NCI-H128 (cell line): ENCODE measurements at regions not wholly inside any gene's neighbourhood (a gene's known extent, or its start where the extent isn't known, plus 50 kb on each side); places are given as distances from the start of the nearest gene placed in this dataset.
"Not testable (repeated sequence)": the region's sequence is repeated elsewhere in the genome, so short reads cannot be mapped to it uniquely, and the experiment has no call there.

Experiments used
- DNase-seq: peaks from one replicate; lab custom pipeline; 2025; ENCODE audit not compliant: unreplicated experiment; lab: John Stamatoyannopoulos, UW

DNA sequence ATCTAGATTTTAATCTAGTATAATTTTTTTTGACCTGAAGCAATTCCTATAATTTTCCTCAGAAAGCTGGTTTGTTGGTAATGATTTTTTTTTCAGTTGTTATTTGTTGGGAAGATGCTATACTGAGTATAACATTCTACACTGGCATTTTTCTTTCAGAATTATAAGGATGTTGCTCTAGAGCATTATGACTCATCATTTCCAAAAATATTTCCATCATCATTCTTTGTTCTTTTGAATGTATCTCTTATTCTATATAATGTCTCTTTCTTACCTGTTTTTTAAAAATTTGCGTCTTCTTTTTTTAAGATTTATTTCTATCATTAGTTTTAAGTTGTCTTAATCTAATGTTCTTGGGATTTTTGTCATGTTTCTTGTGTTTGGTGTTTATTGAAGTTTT is 356.5 kb upstream of the KCND2 start:
- no peak for DNase-seq

DNA sequence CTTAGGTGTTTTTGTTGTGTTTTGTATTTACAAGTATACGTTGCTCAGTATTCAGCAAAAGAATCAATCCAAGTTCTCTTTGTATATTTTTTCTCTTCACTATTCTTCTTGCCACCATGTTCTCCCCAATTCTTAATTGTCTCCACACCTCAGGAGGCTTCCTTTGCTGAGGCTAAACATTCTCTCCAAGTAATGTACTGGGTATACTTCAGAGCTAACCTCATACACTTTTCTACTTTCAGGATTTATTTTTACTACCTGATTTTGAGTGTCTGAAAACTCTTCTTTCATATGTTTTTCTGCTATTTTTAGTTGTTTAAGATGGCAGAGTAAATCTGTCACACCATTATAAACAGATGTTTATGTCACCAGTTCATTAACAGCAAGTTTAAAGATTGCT is 354.8 kb upstream of the KCND2 start:
- DNase-seq: no peak

DNA sequence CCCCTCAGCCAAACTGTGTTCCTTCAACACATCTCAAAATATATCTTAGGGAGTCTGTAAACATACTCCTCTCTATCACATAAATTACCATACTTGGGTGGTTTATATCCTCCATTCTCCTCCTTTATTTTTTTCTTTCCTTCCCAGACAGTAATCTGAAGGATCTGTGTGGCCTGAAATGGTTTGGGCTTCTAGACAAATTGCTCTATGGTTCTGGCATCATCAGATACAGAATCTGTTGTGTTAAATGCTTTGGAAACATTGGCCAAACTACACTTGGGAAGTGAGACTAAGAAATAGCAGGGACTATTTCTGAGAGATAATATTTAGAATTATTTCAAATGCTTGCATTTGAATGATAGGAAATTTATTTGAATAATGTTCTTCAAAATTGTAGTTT is 353.0 kb upstream of the KCND2 start:
- DNase-seq: no peak

DNA sequence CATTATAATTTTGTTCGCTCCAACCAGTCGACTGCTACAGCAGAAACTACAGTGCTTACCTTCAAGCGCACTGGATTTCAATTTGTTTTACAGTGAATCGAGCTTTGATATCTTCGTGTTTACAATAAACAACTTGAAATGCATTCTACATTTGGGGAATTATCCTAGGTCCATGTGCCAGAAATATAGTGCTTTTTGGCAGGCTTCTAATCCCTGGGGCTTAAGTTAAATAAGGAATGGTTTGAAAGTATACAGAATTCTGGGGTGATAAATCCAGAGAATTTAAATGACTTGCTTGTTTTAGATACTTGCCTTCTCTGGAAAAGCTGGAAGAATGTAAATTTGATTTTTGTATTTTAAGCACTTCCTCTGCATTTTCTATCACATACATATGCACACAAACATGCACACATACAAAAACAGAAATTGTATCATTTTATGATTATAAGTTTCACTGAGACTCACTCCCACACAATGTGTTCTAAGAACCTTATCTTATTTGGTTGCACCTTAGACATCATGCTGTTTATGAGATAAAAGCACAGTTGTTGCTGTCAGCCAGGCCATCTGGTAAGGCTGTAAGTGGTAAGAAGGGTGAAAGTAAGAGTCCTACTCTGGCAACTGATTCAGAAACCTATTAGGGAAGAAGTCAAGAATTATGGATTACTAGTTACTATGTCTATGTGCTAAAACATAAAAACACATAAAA is 347.2 kb upstream of the KCND2 start:
- DNase-seq: no peak

DNA sequence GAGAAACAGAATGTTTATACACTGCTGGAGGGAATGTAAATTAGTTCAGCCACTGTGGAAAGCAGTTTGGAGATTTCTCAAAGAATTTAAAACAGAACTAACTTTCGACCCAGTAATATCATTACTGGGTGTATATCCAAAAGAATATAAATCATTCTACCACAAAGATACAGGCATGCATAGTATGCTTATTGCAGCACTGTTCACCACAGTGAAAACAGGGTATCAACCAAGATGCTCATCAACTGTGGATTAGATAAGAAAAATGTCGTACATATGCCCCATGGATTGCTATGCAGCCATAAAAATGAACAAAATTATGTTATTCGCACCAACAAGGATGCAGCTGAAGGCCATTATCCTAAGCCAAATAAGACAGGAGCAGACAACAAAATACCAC is 343.1 kb upstream of the KCND2 start:
- DNase-seq: no peak

DNA sequence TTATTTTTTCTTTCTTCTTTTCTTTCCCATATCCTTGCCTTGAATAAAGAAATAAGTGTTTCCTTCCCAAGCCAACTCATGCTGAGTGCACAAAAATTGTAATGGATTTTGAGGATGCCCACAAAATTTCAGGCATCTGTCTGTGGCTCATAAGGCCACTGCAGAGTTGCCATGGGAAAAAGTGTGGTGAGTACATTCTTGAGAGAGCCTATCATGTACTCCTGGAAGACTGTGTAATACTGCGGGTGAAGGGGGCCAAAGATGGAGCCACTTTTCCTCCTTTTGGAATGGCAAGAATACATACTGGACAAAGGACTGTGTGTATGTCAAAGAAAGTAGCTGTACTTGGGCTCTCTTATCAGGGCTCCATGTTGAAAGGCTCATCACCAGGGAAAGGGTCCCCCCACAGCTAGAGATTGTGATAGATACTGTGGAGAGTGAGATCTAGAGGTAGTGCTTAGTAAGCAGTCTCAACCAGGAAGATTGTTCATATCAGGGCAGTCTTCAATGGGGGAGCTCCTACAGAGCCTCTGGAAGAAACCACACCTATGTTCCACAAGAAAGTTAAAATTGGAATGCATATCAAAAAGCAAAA is 341.6 kb upstream of the KCND2 start:
- DNase-seq: no peak

DNA sequence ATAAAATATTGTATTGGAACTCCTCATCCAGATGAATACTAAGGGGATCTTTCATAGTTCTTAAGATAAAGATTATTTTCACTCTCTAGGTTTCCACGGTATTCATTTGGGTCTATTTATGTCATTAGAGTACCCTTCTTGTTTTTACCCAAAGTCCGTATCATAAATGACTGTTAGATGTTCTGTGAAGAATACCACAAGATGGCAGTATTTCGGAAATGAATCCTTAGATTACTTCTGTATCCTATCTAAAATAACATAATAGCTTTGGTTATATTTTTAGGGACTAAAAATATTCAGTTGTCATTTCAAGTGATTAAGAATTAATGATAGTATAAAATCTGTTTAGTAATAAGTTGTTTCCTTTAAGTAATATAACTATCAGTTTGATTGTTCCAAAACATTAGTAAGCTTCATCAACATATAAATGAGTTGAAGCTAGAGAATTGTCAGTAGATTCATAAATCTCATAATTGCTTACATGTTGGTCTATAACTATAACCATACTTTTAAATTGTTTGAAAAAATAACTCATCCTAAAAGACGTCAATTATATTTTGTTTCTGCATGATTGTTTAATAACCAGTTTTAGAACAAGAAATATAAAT is 337.5 kb upstream of the KCND2 start:
- no peak for DNase-seq

DNA sequence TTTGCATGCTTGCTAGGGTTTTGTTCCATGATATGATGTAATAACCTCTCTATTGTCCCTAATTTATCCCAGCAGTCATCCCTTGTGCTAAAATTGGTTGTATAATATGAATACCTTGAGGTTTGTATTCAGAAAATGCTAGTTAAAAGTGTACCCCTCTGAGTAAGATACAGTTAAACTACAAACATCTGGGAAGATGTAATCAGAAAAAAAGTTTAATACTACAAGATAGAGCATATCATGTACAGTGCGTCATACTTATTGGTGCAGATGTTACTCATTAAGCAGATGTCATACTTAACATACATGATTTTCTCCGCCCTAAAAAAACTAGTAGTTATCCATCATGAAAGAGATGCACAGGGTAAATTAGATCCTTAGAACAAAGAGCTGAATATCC is 336.1 kb upstream of the KCND2 start:
- no peak for DNase-seq

DNA sequence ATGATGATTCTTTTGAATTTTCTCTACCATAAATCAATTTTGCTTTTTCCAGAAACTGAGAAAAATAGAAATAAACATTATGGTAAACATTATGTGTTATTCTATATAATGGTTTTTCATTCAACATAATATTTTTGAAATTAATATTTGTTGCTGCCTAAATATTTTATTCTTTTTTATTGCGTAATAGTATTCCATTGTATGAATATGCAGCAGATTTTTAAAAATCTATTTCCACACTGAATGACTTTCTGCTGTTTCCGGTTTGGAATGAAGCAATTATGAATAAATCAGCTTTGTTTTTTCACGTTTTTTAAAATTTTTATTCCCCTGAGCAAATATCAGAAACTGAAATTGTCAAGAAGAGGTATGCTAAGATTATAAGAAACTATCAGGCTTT is 335.2 kb upstream of the KCND2 start:
- DNase-seq: no peak

DNA sequence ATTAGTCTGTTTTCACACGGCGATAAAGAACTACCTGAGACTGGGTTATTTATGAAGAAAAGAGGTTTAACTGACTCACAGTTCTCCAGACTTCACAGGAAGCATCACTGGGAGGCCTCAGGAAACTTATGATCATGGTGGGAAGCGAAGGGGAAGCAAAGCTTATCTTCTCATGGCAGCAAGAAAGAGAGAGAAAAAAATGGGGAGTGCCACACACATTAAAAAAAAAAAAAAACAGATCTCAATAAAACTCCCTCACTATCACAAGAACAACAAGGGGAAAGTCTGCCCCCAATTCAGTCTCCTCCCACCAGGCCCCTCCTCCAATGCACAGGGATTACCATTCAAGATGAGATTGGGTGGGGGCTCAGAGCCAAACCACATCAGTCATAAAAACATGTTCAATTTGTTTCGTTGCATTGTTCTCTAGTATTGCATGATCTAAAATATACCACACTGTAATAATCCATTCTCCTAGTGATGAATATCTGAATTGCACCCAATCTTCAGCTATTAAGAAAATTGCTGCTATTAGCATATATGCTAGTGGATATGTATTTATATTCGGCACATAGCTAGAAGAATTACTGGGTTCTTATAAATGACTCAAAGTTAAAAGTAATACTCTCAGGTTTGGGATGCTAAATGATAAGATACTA is 328.9 kb upstream of the KCND2 start:
- no peak for DNase-seq

DNA sequence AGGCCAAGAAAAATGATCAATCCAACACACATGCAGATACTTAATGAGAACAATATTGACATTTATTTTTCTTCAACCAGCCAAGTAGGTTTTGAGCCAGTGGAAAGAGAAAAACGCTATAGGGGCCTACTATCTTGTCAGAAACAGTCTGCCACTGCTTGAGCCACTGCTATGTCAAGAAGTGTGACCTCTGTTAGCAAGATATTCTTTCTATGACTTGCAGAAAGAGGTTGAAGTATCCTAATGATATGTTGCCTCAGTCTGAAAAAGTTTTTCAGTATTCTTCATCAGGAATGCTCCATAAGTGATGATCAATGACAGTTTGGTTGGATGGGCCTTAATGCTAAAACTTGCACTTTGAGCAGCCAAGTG is 328.4 kb upstream of the KCND2 start:
- no peak for DNase-seq

DNA sequence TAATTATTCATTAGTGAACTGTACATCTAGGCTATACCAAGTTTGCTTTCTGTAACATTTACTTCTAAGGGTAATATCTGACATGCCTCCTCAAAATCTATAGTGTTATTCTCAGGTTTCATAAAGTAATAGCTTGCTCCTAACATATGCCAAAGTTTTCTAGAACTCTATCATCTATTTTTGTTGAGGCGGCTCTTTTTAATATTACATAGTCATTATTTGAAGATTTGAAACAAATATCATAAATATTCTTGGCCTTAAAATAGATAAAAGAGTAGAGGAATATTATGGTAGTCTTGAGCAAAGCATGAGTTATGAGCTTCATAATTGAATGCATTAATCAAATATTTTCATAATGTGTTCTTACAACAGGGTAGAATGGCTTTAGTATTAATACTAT is 327.2 kb upstream of the KCND2 start:
- DNase-seq: no peak

DNA sequence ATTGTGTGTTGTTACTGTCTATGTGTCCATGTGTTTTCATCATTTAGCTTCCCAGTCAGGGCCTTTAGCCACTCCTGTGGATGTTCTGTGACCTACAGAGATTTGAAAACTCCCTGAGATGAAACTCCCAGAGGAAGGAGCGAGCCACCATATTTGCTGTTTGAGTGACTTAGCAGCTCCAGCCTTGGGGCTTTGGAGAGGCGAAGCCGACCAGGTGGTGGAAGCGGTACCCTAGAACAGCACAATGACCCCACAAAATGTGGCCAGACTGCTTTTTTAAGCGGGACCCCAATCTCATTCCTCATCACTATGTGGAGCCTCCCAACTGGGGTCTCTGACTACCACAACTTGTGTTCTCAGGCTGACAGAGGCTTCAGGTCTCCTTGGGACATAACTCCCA is 323.9 kb upstream of the KCND2 start:
- no peak for DNase-seq

DNA sequence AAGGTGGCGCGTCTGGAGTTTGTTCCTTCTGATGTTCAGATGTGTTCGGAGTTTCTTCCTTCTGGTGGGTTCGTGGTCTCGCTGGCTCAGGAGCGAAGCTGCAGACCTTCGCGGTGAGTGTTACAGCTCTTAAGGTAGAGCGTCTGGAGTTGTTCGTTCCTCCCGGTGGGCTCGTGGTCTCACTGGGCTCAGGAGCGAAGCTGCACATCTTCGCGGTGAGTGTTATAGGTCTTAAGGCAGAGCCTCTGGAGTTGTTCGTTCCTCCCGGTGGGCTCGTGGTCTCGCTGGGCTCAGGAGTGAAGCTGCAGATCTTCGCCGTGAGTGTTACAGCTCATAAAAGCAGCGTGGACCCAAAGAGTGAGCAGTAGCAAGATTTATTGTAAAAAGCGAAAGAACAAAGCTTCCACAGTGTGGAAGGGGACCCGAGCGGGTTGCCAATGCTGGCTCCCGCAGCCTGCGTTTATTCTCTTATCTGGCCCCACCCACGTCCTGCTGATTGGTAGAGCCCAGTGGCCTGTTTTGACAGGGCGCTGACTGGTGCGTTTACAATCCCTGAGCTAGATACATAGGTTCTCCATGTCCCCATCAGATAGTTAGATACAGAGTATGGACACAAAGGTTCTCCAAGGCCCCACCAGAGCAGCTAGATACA is 322.5 kb upstream of the KCND2 start:
- DNase-seq: not testable (repeated sequence)

DNA sequence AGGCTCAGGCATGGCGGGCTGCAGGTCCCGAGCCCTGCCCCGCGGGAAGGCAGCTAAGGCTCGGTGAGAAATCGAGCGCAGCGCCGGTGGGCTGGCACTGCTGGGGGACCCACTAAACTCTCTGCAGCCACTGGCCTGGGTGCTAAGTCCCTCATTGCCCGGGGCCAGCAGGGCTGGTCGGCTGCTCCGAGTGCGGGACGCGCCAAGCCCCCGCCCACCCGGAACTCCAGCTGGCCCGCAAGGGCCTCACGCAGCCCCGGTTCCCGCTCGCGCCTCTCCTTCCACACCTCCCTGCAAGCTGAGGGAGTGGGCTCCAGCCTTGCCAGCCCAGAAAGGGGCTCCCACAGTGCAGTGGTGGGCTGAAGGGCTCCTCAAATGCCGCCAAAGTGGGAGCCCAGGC is 321.4 kb upstream of the KCND2 start:
- not testable (repeated sequence) for DNase-seq

DNA sequence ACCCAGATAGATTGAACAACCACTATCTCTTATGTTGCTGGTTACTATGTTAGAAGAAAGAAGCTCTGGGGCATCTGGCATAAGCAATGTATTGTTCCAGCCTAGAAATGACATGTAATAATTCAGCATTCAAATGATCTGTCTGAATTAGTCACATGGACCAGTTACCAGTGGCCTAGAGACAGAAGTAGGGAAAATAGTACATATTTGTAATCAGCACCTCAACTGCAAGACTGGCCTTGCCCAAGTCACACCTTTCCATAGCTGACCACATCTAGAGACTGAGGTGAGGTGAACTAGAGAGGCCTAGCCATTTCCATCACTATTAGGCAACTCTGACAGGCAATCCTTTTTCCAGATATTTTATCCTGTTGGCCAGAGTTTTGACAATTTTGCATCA is 315.6 kb upstream of the KCND2 start:
- DNase-seq: no peak

DNA sequence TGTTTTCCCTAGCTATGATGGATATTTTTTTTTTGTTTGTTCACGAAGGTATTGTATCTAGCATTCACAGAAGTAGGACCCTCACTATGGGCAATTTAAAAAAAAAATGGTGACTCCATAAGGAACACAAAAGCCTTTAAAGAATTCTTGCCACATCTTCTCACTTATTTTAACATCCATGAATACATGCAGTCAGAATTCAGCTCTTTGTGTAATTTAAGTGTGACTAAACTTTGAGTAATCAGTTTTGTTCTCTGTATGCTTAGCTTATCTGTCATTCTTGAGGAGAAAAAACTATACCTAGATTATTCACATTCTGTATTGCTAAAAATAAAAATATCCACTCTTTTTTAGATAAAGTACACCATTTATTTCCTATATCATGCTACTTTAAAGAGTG is 313.2 kb upstream of the KCND2 start:
- DNase-seq: no peak

DNA sequence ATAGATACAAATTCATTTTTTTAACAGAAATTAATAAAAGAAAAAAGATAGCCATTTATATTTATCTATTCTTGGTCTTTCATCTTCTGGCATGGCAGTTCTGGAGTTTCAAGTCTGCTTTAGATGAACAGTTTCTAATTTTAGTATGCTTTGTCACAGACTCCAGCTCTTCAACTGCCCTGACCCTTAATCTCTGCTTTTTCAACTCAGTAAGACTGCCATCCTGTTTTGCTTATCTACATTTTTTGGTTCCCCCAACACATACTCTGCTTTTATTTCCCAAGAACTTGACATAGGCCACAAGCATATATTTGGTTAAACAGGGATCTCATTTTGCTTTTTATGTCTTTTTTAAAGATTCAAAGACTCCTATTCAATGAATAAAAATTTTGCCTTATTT is 309.3 kb upstream of the KCND2 start:
- no peak for DNase-seq

DNA sequence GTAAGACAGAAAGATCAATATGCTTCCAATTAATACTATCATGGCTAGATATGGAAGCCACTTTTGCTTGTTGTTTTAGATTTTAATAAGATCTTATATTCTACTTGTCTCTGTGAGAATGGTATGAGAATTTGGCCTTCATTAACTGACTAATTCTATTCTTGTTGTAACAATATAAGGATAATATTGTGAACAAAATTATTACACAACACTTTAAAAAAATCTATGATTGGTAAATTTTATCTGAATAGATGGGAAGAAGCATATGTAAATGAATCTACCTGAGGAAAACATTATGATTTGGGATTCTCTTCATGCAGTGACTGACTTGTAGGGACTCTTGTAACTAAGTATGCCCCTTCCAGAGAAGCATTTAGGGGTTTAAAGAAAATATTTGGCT is 308.9 kb upstream of the KCND2 start:
- no peak for DNase-seq

DNA sequence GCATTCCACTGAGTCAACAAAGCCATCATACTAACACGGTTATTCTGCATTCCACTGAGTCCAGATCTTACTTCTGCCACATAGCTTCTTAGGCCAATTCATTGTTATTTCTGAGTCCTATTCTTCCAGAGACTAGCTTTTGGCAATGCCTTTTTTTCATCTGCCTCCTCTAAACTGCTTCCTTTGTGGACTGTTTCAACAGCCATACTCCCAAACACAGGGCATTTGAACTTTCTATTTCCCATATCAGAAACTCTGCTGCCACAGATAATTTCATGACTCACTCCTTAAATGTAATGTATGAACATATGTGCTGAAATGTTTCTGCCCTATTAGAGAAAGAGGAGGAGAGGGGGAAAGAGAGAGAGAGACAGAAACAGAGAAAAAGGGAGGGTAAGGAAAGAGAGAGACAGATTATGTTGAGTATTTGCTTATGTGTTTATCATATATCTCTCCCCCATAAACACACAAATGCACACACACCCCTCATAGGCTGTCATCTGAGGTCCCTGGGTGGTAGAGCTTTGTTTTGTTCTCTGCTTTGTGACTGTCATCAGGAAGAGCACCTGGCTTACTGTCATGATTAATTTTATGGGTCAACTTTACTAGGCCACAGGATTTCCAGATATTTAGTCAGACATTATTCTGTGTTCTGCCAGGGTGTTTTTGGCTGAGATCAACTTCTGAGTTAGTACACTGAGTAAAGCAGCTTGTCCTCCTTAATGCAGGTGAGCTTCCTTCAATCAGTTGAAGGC is 308.0 kb upstream of the KCND2 start:
- no peak for DNase-seq

DNA sequence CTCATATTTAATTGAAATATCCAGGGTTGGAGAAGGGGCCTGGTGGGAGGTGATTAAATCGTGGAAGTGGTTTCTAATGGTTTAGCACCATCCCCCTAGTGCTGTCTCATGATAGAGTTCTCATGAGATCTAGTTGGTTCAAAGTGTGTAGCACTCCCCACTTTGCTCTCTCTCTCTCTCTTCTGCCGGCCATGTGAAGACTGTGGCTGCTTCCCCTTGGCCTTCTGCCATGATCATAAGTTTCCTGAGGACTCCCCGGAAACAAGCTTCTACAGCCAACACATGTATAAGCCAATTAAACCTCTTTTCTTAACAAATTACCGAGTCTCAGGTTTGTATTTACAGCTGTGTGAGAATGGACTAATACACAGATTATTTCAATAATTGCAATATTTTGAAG is 305.8 kb upstream of the KCND2 start:
- DNase-seq: no peak
